CD14-positive monocyte (primary cell): ENCODE measurements at regions not wholly inside any gene's neighbourhood (a gene's known extent, or its start where the extent isn't known, plus 50 kb on each side); places are given as distances from the start of the nearest gene placed in this dataset.

Source experiments
- DNase-seq, 3 donors: peaks; one replicate each; pipeline ENCODE4 v3.0.0-alpha.2; 2011 to 2022
- H2AFZ ChIP-seq: 2 replicates; pipeline ENCODE4 v1.6.0; 2012; ENCODE audit warnings: mild to moderate bottlenecking, low read depth, low read length, inconsistent platforms; ENCODE audit not compliant: insufficient read depth, poor library complexity, severe bottlenecking
- H3K27ac ChIP-seq, 2 donors: 1 replicate in 1 of 2; 2 replicates in 1 of 2; pipeline ENCODE4 v1.5.1; 2012 to 2013; ENCODE audit warnings: low read length in 2 of 2, control low read depth in 1 of 2, inconsistent platforms in 1 of 2, low read depth in 1 of 2, mild to moderate bottlenecking in 1 of 2
- H3K27me3 ChIP-seq, 2 donors: one replicate each; pipeline versions ENCODE4 v1.6.0 to v1.6.1; 2011 to 2013; ENCODE audit warnings: low read length in 2 of 2; ENCODE audit not compliant: control insufficient read depth in 2 of 2, insufficient read depth in 2 of 2
- H3K36me3 ChIP-seq, 2 donors: replicated peaks in 1 of 2; 1 replicate in 1 of 2; 2 replicates in 1 of 2; pipeline versions ENCODE4 v1.5.1 to v1.6.1; 2012 to 2013; ENCODE audit warnings: low read length in 2 of 2, control low read depth in 1 of 2, inconsistent platforms in 1 of 2, mild to moderate bottlenecking in 1 of 2; ENCODE audit not compliant: insufficient read depth in 2 of 2, control insufficient read depth in 1 of 2
- H3K4me1 ChIP-seq, 2 donors: 1 replicate in 1 of 2; 2 replicates in 1 of 2; pipeline versions ENCODE4 v1.5.1 to v1.6.1; 2012 to 2013; ENCODE audit warnings: low read length in 2 of 2, control low read depth in 1 of 2, inconsistent platforms in 1 of 2, mild to moderate bottlenecking in 1 of 2, moderate library complexity in 1 of 2; ENCODE audit not compliant: insufficient read depth in 2 of 2, control insufficient read depth in 1 of 2
- H3K4me2 ChIP-seq: replicated peaks from 2 replicates; pipeline ENCODE3; 2012; ENCODE audit warnings: low read length, moderate library complexity, mild to moderate bottlenecking; ENCODE audit not compliant: poor library complexity, severe bottlenecking; ENCODE audit errors: extremely low read depth
- H3K4me3 ChIP-seq, 3 experiments: fragments of 200-600 bp in 1 of 3; sonication (generic) in 1 of 3; replicated peaks in 1 of 3; 1 replicate in 2 of 3; 2 replicates in 1 of 3; pipeline ENCODE4 v1.5.1; 2011 to 2013; ENCODE audit warnings: low read length in 3 of 3, mild to moderate bottlenecking in 3 of 3, control low read depth in 2 of 3, low read depth in 2 of 3, inconsistent platforms in 1 of 3, moderate library complexity in 1 of 3
- H3K79me2 ChIP-seq: 2 replicates; pipeline ENCODE4 v1.6.0; 2012; ENCODE audit warnings: mild to moderate bottlenecking, control low read depth, inconsistent platforms, low read length, moderate library complexity; ENCODE audit not compliant: insufficient read depth
- H3K9ac ChIP-seq: 2 replicates; pipeline ENCODE4 v1.6.0; 2017; ENCODE audit warnings: low read length, mild to moderate bottlenecking; ENCODE audit not compliant: insufficient read depth, poor library complexity, severe bottlenecking
- H3K9me3 ChIP-seq, 2 donors: replicated peaks in 1 of 2; 1 replicate in 1 of 2; 2 replicates in 1 of 2; pipeline versions ENCODE4 v1.5.1 to v1.6.1; 2012 to 2013; ENCODE audit warnings: low read length in 2 of 2, control low read depth in 1 of 2; ENCODE audit not compliant: control insufficient read depth in 1 of 2, insufficient read depth in 1 of 2
- H4K20me1 ChIP-seq: 2 replicates; pipeline ENCODE4 v1.6.0; 2012; ENCODE audit warnings: mild to moderate bottlenecking, low read length, control low read depth, moderate library complexity; ENCODE audit not compliant: insufficient read depth
- H3K27ac Mint-ChIP-seq, 7 donors: one replicate each; pipeline ENCODE4 v1.8.0; 2020; ENCODE audit warnings: mild to moderate bottlenecking in 7 of 7, mixed read lengths in 7 of 7, moderate library complexity in 6 of 7, inconsistent platforms in 2 of 7
- H3K27me3 Mint-ChIP-seq, 3 donors: one replicate each; pipeline ENCODE4 v1.8.0; 2021 to 2022; ENCODE audit warnings: low read depth in 3 of 3, mild to moderate bottlenecking in 3 of 3, mixed read lengths in 3 of 3, moderate library complexity in 3 of 3, inconsistent platforms in 1 of 3
- H3K36me3 Mint-ChIP-seq, 2 donors: one replicate each; pipeline ENCODE4 v1.8.0; 2020; ENCODE audit warnings: mixed read lengths in 2 of 2, inconsistent platforms in 1 of 2, mild to moderate bottlenecking in 1 of 2
- H3K4me1 Mint-ChIP-seq: one replicate; pipeline ENCODE4 v1.8.0; 2020; ENCODE audit warnings: mild to moderate bottlenecking, mixed read lengths
- H3K4me3 Mint-ChIP-seq, 2 donors: one replicate each; pipeline ENCODE4 v1.8.0; 2020; ENCODE audit warnings: mild to moderate bottlenecking in 2 of 2, mixed read lengths in 2 of 2, moderate library complexity in 1 of 2
- H3K9me3 Mint-ChIP-seq, 7 donors: one replicate each; pipeline ENCODE4 v1.8.0; 2020 to 2022; ENCODE audit warnings: mixed read lengths in 7 of 7, mild to moderate bottlenecking in 6 of 7, moderate library complexity in 6 of 7, inconsistent platforms in 2 of 7
- WGBS: methylation state at CpG from one replicate; pipeline ENCODE4 v1.1.5; 2013; ENCODE audit warnings: missing lambda C conversion rate; ENCODE audit not compliant: insufficient coverage; 5-methylcytosine and 5-hydroxymethylcytosine counted together
- intact Hi-C, 2 donors: fragments of 100-400 bp; cut with micrococcal nuclease; formaldehyde crosslinking; loops; one replicate each; pipeline versions ENCODE4 v1.15.0 to v1.15.1; 2023
- TF ChIP-seq, protein P1 (sequence below): fragments of 200-600 bp; IDR thresholded peaks from one replicate; pipeline ENCODE4 v1.8.0; 2022; ENCODE audit warnings: antibody characterized with exemption, mild to moderate bottlenecking

DNA sequence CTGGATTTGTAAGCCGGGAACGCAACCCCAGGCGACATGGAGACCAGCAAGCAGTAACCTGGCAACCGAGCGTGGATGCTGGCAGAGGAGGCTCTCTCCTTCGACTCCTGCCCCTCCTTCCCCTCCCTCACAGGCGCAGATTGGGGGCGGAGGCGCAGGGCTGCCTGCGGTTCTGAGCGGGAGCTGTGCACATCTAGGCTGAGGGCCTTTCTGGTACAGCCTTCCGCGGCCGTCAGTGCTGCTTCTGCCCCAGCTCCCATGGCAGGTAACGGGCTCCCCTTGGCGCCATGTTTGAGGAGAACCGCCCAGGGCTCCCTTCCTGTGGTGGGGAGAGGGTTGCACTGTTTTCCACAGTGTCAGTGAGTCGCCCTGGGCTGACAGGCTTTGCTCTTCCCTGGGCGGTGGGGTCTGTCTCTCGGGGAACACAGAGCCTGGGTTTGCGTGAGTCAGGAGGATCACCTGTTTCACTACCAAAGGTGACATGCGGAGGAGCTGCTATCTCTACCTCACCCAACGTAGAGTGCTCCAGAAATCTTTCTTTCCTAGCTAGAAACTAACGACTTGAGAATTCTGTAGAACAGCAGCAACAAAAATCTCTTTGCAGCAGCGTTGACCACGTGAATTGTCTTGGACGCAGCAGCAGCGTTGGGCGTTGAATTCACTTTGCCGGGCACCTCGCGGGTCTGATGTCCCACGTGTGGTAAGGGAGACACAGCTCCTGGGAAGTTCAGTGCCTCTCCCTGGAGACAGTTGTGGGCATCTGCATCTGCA is 154.8 kb upstream of the COBL start:
- Mint-ChIP-seq H3K27ac (no peak overlapping the region), H3K36me3 (no peaks in the 10 kb centered on the region), H3K4me1 (no peaks in the 10 kb centered on the region), H3K4me3 (peak overlapping the region in 1 of 2 donors; percentile 49), H3K27me3 (peaks cover 14 to 16% (median 14%) of the 10 kb centered on the region in 3 donors), H3K9me3 (peaks cover 0 to 32% (median 6%) of the 10 kb centered on the region in 7 donors)
- Histone ChIP-seq H3K79me2 (no peaks in the 10 kb centered on the region), H3K4me3 (no peak overlapping the region), H3K4me2 (no peak overlapping the region), H3K9ac (no peak overlapping the region), H3K27ac (no peak overlapping the region), H3K9me3 (peaks cover 0 to under 1% of the 10 kb centered on the region in 2 donors), H2AFZ (no peak overlapping the region), H4K20me1 (no peaks in the 10 kb centered on the region), H3K36me3 (no peaks in the 10 kb centered on the region), H3K4me1 (no peaks in the 10 kb centered on the region), H3K27me3 (peaks cover 0 to 6% of the 10 kb centered on the region in 2 donors)
- intact Hi-C loops: no loop called here
- WGBS: 40% methylated on average over 30 of the region's 33 CpGs
- no peak for DNase-seq
- TF ChIP-seq, protein P1, sequence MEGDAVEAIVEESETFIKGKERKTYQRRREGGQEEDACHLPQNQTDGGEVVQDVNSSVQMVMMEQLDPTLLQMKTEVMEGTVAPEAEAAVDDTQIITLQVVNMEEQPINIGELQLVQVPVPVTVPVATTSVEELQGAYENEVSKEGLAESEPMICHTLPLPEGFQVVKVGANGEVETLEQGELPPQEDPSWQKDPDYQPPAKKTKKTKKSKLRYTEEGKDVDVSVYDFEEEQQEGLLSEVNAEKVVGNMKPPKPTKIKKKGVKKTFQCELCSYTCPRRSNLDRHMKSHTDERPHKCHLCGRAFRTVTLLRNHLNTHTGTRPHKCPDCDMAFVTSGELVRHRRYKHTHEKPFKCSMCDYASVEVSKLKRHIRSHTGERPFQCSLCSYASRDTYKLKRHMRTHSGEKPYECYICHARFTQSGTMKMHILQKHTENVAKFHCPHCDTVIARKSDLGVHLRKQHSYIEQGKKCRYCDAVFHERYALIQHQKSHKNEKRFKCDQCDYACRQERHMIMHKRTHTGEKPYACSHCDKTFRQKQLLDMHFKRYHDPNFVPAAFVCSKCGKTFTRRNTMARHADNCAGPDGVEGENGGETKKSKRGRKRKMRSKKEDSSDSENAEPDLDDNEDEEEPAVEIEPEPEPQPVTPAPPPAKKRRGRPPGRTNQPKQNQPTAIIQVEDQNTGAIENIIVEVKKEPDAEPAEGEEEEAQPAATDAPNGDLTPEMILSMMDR: no peak

DNA sequence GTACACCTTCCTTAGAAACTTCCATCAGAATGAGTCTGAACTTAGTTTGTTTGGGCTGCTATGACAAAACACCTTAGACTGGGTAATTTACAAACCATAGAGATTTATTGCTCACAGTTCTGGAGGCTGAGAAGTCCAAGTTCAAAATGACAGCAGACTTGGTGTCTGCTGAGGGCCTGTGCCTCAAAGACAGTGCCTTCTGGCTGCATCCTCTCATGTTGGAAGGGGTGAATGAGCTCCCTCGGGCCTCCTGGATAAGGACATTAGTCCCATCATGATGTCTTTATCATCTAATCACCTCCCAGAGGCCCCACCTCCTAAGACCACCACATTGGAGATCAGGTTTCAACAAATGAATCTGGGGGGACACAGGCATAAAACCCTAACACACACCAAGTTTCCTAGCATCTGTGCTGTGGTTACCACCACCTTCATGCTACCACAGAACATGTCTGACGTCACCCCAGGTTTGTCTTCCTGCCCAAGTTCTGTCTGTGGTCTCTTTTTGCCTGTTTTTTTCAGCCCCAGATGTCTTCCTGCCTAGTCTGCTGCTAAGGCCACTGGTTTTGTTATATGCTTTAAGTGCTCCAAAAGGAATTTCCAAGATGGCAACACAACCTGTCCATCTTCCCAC is 150.9 kb upstream of the COBL start:
- Histone ChIP-seq H3K4me2 (no peak overlapping the region), H3K27ac (no peak overlapping the region), H2AFZ (no peak overlapping the region), H3K79me2 (no peaks in the 10 kb centered on the region), H3K9ac (no peak overlapping the region), H3K27me3 (peaks cover 0 to 4% of the 10 kb centered on the region in 2 donors), H3K4me1 (no peaks in the 10 kb centered on the region), H3K36me3 (no peaks in the 10 kb centered on the region), H4K20me1 (no peaks in the 10 kb centered on the region), H3K9me3 (no peaks in the 10 kb centered on the region), H3K4me3 (no peak overlapping the region)
- TF ChIP-seq, protein P1: no peak
- H3K36me3 Mint-ChIP-seq: no peaks in the 10 kb centered on the region
- WGBS: 13% methylated on average over 1 of the region's 2 CpGs
- peaks cover 13 to 16% (median 14%) of the 10 kb centered on the region in 3 donors for H3K27me3 Mint-ChIP-seq
- intact Hi-C loops: no loop called here
- no peaks in the 10 kb centered on the region for H3K4me1 Mint-ChIP-seq
- H3K4me3 Mint-ChIP-seq: no peak overlapping the region
- no peak for DNase-seq
- peaks cover 2 to 22% (median 4%) of the 10 kb centered on the region in 7 donors for H3K9me3 Mint-ChIP-seq
- H3K27ac Mint-ChIP-seq: peak overlapping the region in 2 of 7 donors; percentile 12 to 34
